Liver (tissue), 8 donors: ENCODE measurements at regions not wholly inside any gene's neighbourhood (a gene's known extent, or its start where the extent isn't known, plus 50 kb on each side); places are given as distances from the start of the nearest gene placed in this dataset.

ENCODE experiments used
- DNase-seq: peaks from one replicate; pipeline ENCODE4 v3.0.0-alpha.2; 2017; ENCODE audit warnings: low spot score
- H3K27ac ChIP-seq, 2 donors: one replicate each; pipeline ENCODE4 v1.7.0; 2013; ENCODE audit warnings: inconsistent platforms in 2 of 2, low read length in 2 of 2, control low read depth in 1 of 2, low read depth in 1 of 2, mild to moderate bottlenecking in 1 of 2
- H3K27me3 ChIP-seq, 4 donors: one replicate each; pipeline versions ENCODE4 v1.6.1 to v1.7.0; 2013; ENCODE audit warnings: low read length in 3 of 4, inconsistent platforms in 1 of 4, mild to moderate bottlenecking in 1 of 4, moderate library complexity in 1 of 4; ENCODE audit not compliant: control insufficient read depth in 4 of 4, insufficient read depth in 4 of 4
- H3K36me3 ChIP-seq, 4 donors: one replicate each; pipeline versions ENCODE4 v1.6.1 to v1.7.0; 2013; ENCODE audit warnings: low read length in 3 of 4, mild to moderate bottlenecking in 3 of 4, low read depth in 1 of 4, moderate library complexity in 1 of 4; ENCODE audit not compliant: control insufficient read depth in 4 of 4, insufficient read depth in 3 of 4
- H3K4me1 ChIP-seq, 4 donors: one replicate each; pipeline versions ENCODE4 v1.6.1 to v1.7.0; 2013; ENCODE audit warnings: low read length in 3 of 4, mild to moderate bottlenecking in 3 of 4, moderate library complexity in 1 of 4; ENCODE audit not compliant: control insufficient read depth in 4 of 4, insufficient read depth in 4 of 4
- H3K4me3 ChIP-seq, 3 donors: one replicate each; pipeline versions ENCODE4 v1.6.1 to v1.7.0; 2013; ENCODE audit warnings: low read length in 3 of 3, control low read depth in 1 of 3, low read depth in 1 of 3, mild to moderate bottlenecking in 1 of 3
- H3K9ac ChIP-seq, 2 donors: one replicate each; pipeline ENCODE4 v1.7.0; 2013; ENCODE audit warnings: low read length in 2 of 2, mild to moderate bottlenecking in 2 of 2, moderate library complexity in 2 of 2, control low read depth in 1 of 2, low read depth in 1 of 2
- H3K9me3 ChIP-seq, 4 donors: one replicate each; pipeline versions ENCODE4 v1.6.1 to v1.7.0; 2013; ENCODE audit warnings: low read length in 3 of 4; ENCODE audit not compliant: control insufficient read depth in 4 of 4
- EGR1 ChIP-seq, 2 donors: IDR thresholded peaks; 2 replicates each; pipeline ENCODE4 v1.6.1; 2016 to 2018; ENCODE audit warnings: antibody characterized with exemption in 2 of 2, low read depth in 2 of 2
- FOXA1 ChIP-seq: IDR thresholded peaks from 2 replicates; pipeline ENCODE4 v1.6.1; 2016; ENCODE audit warnings: antibody characterized with exemption
- FOXA2 ChIP-seq: IDR thresholded peaks from 2 replicates; pipeline ENCODE4 v1.6.1; 2016; ENCODE audit warnings: antibody characterized with exemption
- GABPA ChIP-seq, 2 donors: IDR thresholded peaks in 1 of 2; conservative IDR thresholded peaks in 1 of 2; 2 replicates each; pipeline ENCODE4 v1.6.1; 2016; ENCODE audit warnings: antibody characterized with exemption in 2 of 2, mild to moderate bottlenecking in 1 of 2, moderate library complexity in 1 of 2
- HNF4A ChIP-seq, 2 donors: conservative IDR thresholded peaks; 2 replicates each; pipeline ENCODE4 v1.6.1; 2016; ENCODE audit warnings: antibody characterized with exemption in 2 of 2, mild to moderate bottlenecking in 2 of 2
- HNF4G ChIP-seq: IDR thresholded peaks from 2 replicates; pipeline ENCODE4 v1.6.1; 2016; ENCODE audit warnings: antibody characterized with exemption
- JUND ChIP-seq, 2 donors: IDR thresholded peaks; 2 replicates each; pipeline ENCODE4 v1.6.1; 2016; ENCODE audit warnings: antibody characterized with exemption in 2 of 2
- NR2F2 ChIP-seq: IDR thresholded peaks from 2 replicates; pipeline ENCODE4 v1.6.1; 2016; ENCODE audit warnings: antibody characterized with exemption
- RAD21 ChIP-seq, 2 donors: IDR thresholded peaks; 2 replicates each; pipeline ENCODE4 v1.6.1; 2016; ENCODE audit warnings: antibody characterized with exemption in 2 of 2, mild to moderate bottlenecking in 2 of 2
- RXRA ChIP-seq, 2 donors: IDR thresholded peaks; 2 replicates each; pipeline ENCODE4 v1.6.1; 2017 to 2018; ENCODE audit warnings: antibody characterized with exemption in 2 of 2, mild to moderate bottlenecking in 1 of 2
- SP1 ChIP-seq: IDR thresholded peaks from 2 replicates; pipeline ENCODE4 v1.6.1; 2018; ENCODE audit warnings: antibody characterized with exemption, mild to moderate bottlenecking
- YY1 ChIP-seq: IDR thresholded peaks from 2 replicates; pipeline ENCODE4 v1.6.1; 2016; ENCODE audit warnings: antibody characterized with exemption, mild to moderate bottlenecking
- ZBTB33 ChIP-seq: IDR thresholded peaks from 2 replicates; pipeline ENCODE4 v1.6.1; 2016; ENCODE audit warnings: antibody characterized with exemption
- WGBS: extraction: QIAGEN DNeasy Blood & Tissue Kit; methylation state at CpG from one replicate; pipeline ENCODE4 v1.1.7; 2013; 5-methylcytosine and 5-hydroxymethylcytosine counted together
- TF ChIP-seq, protein P1 (sequence below): IDR thresholded peaks from 2 replicates; pipeline ENCODE4 v1.6.1; 2016; ENCODE audit warnings: antibody characterized with exemption
- TF ChIP-seq, protein P2 (sequence below): fragments of 150-350 bp; IDR thresholded peaks from 2 replicates; pipeline ENCODE4 v1.5.1; 2017; ENCODE audit warnings: improper control_type of control experiment, low read depth, low read length; ENCODE audit not compliant: missing input control
- TF ChIP-seq, protein P3 (sequence below): IDR thresholded peaks from 2 replicates; pipeline ENCODE4 v1.6.1; 2016; ENCODE audit warnings: antibody characterized with exemption
- donor health status: healthy.
- donor health status: healthy.
- donor health status: healthy.
- donor health status: healthy.
- donor health status: healthy.

GRCh38 chr12:38544330-38545066, 227.9 kb downstream of the ALG10B start:
- no peak overlapping the region for H3K4me3 ChIP-seq
- TF ChIP-seq HNF4G: no peak
- no peak for TF ChIP-seq RXRA (IDR thresholded peaks at IDR 0.05)
- TF ChIP-seq EGR1 (IDR thresholded peaks at IDR 0.05; ENCODE audit: low read depth in 2 of 2): no peak
- no peak for TF ChIP-seq YY1
- no peak for TF ChIP-seq HNF4A (conservative IDR thresholded peaks at IDR 0.05)
- TF ChIP-seq NR2F2: no peak
- no peak for TF ChIP-seq GABPA (IDR thresholded peaks at IDR 0.05 in 1 of 2, conservative IDR thresholded peaks at IDR 0.05 in 1 of 2)
- H3K4me1 ChIP-seq: no peaks in the 10 kb centered on the region
- no peaks in the 10 kb centered on the region for H3K9me3 ChIP-seq
- H3K27ac ChIP-seq: no peak overlapping the region
- WGBS: 50% methylated on average over 5 of the region's 5 CpGs
- no peaks in the 10 kb centered on the region for H3K36me3 ChIP-seq
- H3K9ac ChIP-seq: no peak overlapping the region
- DNase-seq: no peak
- H3K27me3 ChIP-seq: no peaks in the 10 kb centered on the region

GRCh38 chr12:38547586-38547985, 231.0 kb downstream of the ALG10B start:
- no peak overlapping the region for H3K27ac ChIP-seq
- no peak for DNase-seq
- H3K4me3 ChIP-seq: no peak overlapping the region
- no peaks in the 10 kb centered on the region for H3K27me3 ChIP-seq
- TF ChIP-seq RXRA (IDR thresholded peaks at IDR 0.05) (no peak), JUND (IDR thresholded peaks at IDR 0.05) (no peak), NR2F2 (no peak), EGR1 (IDR thresholded peaks at IDR 0.05; ENCODE audit: low read depth in 2 of 2) (no peak), RAD21 (IDR thresholded peaks at IDR 0.05) (no peak), GABPA (IDR thresholded peaks at IDR 0.05 in 1 of 2, conservative IDR thresholded peaks at IDR 0.05 in 1 of 2) (no peak), YY1 (no peak)
- TF ChIP-seq, protein P1, sequence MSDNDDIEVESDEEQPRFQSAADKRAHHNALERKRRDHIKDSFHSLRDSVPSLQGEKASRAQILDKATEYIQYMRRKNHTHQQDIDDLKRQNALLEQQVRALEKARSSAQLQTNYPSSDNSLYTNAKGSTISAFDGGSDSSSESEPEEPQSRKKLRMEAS: no peak
- H3K4me1 ChIP-seq: no peaks in the 10 kb centered on the region
- WGBS: 70% methylated on average over 1 of the region's 1 CpG
- H3K9ac ChIP-seq: no peak overlapping the region
- H3K36me3 ChIP-seq: no peaks in the 10 kb centered on the region
- H3K9me3 ChIP-seq: no peaks in the 10 kb centered on the region

DNA sequence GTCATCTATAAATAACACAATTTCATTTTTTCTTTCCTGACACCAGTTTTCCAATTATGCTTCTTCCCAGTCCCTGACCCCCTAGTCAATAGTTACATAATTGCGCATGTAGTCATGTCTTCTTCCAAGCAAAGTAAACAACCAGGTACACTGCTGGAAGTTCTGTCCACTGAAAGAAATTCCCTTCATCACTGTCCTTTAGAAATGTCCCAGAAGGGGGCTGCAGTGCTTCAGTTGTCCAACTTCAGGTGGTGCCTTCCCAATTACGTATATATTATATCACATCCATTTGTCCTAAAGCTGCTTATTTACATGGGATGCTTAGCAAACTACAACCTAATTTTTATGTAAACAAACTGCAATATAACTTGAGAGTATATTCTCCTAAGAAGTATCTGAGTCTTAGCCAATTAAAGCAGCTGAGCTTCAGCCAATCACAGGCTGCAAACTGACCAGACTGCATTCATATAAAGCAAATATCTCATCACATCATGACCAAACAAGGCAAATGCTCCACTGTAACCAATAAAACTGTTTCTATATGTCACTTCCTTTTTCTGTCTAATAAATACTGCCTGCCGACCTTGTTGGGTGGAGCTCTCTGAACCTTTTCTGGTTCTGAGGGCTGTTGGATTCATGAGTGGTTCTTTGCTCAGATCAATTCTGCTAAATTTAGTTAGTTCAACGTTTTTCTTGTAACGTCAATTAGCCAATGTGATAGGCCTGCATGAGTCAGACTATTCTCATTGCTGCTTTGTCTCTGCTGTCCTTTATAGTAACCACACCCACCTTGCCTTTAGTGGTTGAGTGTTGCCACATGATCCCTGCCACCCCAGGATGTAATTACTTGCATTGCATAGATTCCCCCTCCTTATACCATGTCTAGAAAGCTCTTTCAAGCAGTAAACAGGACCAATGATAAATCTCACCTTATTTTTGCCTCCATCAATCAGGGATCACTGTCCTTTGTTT, 239.3 kb downstream of the ALG10B start:
- H3K4me3 ChIP-seq: no peak overlapping the region
- no peak overlapping the region for H3K9ac ChIP-seq
- DNase-seq: no peak
- no peaks in the 10 kb centered on the region for H3K4me1 ChIP-seq
- no peaks in the 10 kb centered on the region for H3K27me3 ChIP-seq
- H3K36me3 ChIP-seq: no peaks in the 10 kb centered on the region
- 51% methylated on average over 5 of the region's 5 CpGs for WGBS
- no peak overlapping the region for H3K27ac ChIP-seq
- H3K9me3 ChIP-seq: no peaks in the 10 kb centered on the region
- TF ChIP-seq, protein P1: no peak
- TF ChIP-seq ZBTB33 (no peak), HNF4A (conservative IDR thresholded peaks at IDR 0.05) (no peak), FOXA2 (no peak), SP1 (no peak), JUND (IDR thresholded peaks at IDR 0.05) (no peak), GABPA (IDR thresholded peaks at IDR 0.05 in 1 of 2, conservative IDR thresholded peaks at IDR 0.05 in 1 of 2) (no peak), HNF4G (no peak), NR2F2 (no peak), RAD21 (IDR thresholded peaks at IDR 0.05) (no peak), EGR1 (IDR thresholded peaks at IDR 0.05; ENCODE audit: low read depth in 2 of 2) (no peak), FOXA1 (no peak)
- TF ChIP-seq, protein P2, sequence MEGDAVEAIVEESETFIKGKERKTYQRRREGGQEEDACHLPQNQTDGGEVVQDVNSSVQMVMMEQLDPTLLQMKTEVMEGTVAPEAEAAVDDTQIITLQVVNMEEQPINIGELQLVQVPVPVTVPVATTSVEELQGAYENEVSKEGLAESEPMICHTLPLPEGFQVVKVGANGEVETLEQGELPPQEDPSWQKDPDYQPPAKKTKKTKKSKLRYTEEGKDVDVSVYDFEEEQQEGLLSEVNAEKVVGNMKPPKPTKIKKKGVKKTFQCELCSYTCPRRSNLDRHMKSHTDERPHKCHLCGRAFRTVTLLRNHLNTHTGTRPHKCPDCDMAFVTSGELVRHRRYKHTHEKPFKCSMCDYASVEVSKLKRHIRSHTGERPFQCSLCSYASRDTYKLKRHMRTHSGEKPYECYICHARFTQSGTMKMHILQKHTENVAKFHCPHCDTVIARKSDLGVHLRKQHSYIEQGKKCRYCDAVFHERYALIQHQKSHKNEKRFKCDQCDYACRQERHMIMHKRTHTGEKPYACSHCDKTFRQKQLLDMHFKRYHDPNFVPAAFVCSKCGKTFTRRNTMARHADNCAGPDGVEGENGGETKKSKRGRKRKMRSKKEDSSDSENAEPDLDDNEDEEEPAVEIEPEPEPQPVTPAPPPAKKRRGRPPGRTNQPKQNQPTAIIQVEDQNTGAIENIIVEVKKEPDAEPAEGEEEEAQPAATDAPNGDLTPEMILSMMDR: no peak
- TF ChIP-seq, protein P3, sequence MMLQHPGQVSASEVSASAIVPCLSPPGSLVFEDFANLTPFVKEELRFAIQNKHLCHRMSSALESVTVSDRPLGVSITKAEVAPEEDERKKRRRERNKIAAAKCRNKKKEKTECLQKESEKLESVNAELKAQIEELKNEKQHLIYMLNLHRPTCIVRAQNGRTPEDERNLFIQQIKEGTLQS: no peak
